ENCODE measurements at regions not wholly inside any gene's neighbourhood (a gene's known extent, or its start where the extent isn't known, plus 50 kb on each side); places are given as distances from the start of the nearest gene placed in this dataset.

- Histone ChIP-seq H4K20me1 (ENCODE audit: control insufficient read depth, insufficient read depth) (no peaks in the 10 kb centered on the region), H3K36me3 (ENCODE audit: control insufficient read depth in 2 of 2, insufficient read depth in 2 of 2, low read length in 1 of 2) (no peaks in the 10 kb centered on the region), H3K27me3 (replicated peaks in 1 of 2; ENCODE audit: control insufficient read depth in 2 of 2, insufficient read depth in 2 of 2, low read length in 1 of 2) (no peaks in the 10 kb centered on the region), H2AFZ (ENCODE audit: control insufficient read depth, low read depth, low read length) (no peak overlapping the region), H3K4me1 (ENCODE audit: control insufficient read depth, insufficient read depth, low read length) (no peaks in the 10 kb centered on the region), H3K4me3 (no peak overlapping the region), H3K9me3 (replicated peaks; ENCODE audit: control insufficient read depth, insufficient read depth, low read length) (no peaks in the 10 kb centered on the region), H3K79me2 (ENCODE audit: control insufficient read depth, insufficient read depth, low read length) (no peaks in the 10 kb centered on the region), H3K9ac (ENCODE audit: control insufficient read depth, insufficient read depth, low read length) (no peak overlapping the region), H3K4me2 (ENCODE audit: control insufficient read depth, insufficient read depth) (no peak overlapping the region), H3K27ac (ENCODE audit: control insufficient read depth, insufficient read depth) (no peak overlapping the region)
- ChIA-PET POLR2A (no interaction called here), CTCF (interaction anchor here (0.6 kb wide), 1 partner anchor 221 kb away, joined by 4 read pairs; the partner anchor contains the start of gene SH2D3C), RAD21 (ENCODE audit: unreplicated experiment) (no interaction called here), SMC1A (ENCODE audit: uncharacterized antibody, unreplicated experiment) (interaction anchor here (0.9 kb wide), 1 partner anchor 30 kb away, joined by 3 read pairs; no protein-coding TSS in a partner anchor)
- intact Hi-C loops (cut with micrococcal nuclease; ENCODE audit: unreplicated experiment) (no loop called here), in situ Hi-C loops (cut with MboI) (no loop called here)
- no peak for FAIRE-seq
- no TSS peak for BruUV-seq (replicated peaks)
- WGBS (ENCODE audit: insufficient coverage, insufficient replicate concordance, low lambda C conversion rate, missing lambda C conversion rate): 48% methylated on average over 4 of the region's 4 CpGs
- ATAC-seq: no peak
- DNase-seq (ENCODE audit: low read depth, low spot score): no peak
- TF ChIP-seq MLLT1 (IDR thresholded peaks at IDR 0.05) (no peak), TAF1 (IDR thresholded peaks at IDR 0.05; ENCODE audit: borderline replicate concordance, low read depth, low read length) (no peak), CTCF (IDR thresholded peaks at IDR 0.05 in 2 of 3, conservative IDR thresholded peaks at IDR 0.05 in 1 of 3; ENCODE audit: control insufficient read depth in 2 of 3, extremely low read depth in 1 of 3, insufficient read depth in 1 of 3, low read depth in 3 of 3, low read length in 3 of 3) (no peak), NR2C2 (IDR thresholded peaks at IDR 0.05; ENCODE audit: borderline replicate concordance, control insufficient read depth, insufficient read length, low read depth) (no peak), BACH1 (IDR thresholded peaks at IDR 0.05; ENCODE audit: borderline replicate concordance) (no peak), SMAD5 (IDR thresholded peaks at IDR 0.05; ENCODE audit: low read depth) (no peak), ESRRA (IDR thresholded peaks at IDR 0.05; ENCODE audit: low read length) (no peak), ATF7 (IDR thresholded peaks at IDR 0.05; ENCODE audit: low read depth) (no peak), ZNF217 (IDR thresholded peaks at IDR 0.05) (no peak), USF2 (IDR thresholded peaks at IDR 0.05; ENCODE audit: borderline replicate concordance, low read depth, low read length) (no peak), RAD21 (IDR thresholded peaks at IDR 0.05; ENCODE audit: insufficient read depth, low read depth, low read length) (no peak)
These were observed 55.2 kb upstream of the STXBP1 start for GRCh38 chr9:127556871-127557270.

Data from GM12878 (cell line).